HG02798 (cell line): ENCODE measurements at regions not wholly inside any gene's neighbourhood (a gene's known extent, or its start where the extent isn't known, plus 50 kb on each side); places are given as distances from the start of the nearest gene placed in this dataset.

Source experiments
- ATAC-seq: cut with Tn5 transposase; IDR thresholded peaks from one replicate; pipeline ENCODE4 v1.9.1; 2021; ENCODE audit warnings: mild to moderate bottlenecking; ENCODE audit not compliant: unreplicated experiment, poor library complexity

DNA sequence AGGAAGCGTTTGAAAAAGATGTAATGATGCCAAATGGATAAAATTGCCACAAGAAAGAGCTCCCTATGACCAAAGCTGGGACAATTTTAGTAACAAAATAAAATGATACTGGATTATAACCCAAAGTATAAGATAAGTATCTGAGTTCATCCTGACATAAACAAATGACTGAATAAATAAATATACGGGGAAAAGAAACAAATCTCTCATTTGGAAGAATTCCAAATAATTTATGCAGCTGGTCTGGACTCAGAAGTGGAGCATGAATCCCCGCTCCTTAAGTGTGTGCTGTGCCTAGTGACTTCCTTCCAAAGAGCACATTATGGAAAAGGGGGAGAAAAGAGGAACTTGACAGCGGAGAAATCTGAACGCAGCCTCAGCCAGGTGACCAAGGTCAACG lies 186.2 kb downstream of the RAMP3 start:
- no peak for ATAC-seq

DNA sequence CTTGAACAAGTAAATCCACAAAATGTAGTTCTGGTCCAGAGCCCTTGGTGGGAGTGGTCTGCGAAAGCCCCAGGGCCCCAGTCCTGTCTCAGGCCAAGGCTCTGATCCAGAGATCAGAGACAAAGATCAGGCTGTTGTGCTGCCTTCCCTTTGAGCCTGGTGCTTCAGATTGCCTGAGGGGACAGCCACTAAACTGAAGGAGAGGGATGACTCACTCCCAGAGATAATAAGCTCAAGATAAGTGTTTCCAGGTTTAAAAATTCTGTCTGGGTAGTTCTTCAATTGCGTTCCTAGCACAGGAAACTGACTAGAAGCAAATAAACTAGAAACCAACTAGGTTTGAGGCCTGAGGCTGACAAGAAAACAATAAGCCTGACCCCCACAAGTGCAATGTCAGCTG lies 190.2 kb downstream of the RAMP3 start:
- no peak for ATAC-seq

DNA sequence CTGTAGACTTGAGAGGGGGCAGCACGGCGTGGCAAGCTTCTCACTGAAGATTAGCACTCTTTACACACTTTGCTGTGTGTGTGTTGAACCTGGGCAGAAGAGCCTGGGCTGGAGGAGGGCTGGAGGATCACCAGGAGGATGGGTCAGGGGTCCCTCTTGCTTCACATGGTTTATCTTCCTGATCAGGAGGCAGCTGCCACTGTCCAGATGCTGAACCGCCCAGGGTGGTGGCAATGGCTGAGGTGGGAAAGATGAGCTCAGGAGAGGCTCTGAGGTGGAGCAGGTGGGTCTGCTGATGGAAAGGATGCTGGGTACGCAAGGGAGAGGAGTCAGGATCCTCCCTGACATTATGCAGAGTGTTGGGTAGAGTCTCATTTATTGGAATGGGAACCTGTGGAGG lies 191.5 kb downstream of the RAMP3 start:
- ATAC-seq, result no peak

DNA sequence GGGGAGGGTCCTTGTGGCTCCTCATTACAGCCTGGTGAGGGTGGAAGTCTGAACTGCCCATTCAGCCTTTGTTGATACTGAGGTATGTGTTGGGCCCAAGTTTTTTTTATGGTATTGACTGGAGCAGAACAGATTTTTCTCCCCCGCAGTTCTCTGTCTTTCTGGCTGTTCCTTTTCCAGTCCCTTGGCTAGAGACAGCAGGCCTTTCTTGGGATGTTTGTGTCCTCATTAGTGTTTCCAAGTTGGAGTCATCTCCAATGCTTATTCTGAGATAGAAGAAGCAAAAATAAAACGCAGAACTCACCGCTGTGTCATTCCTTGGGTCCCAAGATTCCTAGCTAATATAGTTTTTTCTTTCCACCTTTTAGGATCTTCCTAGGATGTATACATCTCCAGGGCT lies 193.3 kb downstream of the RAMP3 start:
- ATAC-seq, result no peak

DNA sequence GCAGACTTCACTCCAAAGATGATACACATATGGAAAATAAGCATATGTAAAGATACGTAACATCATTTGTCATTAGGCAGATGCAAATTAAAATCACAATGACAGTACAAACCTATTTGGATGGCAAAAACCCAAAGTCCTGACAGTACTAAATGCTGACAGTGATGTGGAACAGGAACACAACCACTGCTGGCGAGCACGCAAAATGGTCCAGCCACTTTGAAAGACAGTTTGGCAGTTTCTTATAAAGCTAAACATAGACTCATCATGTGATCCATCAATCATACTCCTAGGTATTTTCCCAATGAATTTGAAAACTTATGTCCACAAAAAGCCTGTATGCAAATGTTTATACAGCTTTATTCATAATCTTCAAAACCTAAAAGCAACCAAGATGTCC lies 200.7 kb downstream of the RAMP3 start:
- ATAC-seq, result no peak

DNA sequence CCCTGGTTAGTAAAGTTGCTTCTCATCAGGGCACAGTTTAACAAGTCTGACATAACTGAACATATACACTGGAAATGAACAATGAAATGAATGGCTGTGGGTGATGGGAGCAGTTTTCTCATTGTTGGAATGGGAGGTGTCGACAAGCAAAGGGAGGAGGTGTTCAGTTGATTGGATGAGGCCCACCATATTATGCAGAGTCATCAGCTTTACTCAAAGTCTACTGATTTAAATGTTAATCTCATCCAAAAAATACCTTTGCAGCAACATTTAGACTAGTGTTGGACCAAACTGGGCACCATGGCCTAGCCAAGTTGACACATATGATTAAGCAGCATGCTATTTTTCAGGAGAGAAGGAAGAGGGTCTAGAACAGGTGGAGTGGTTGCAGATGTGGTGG lies 201.7 kb downstream of the RAMP3 start:
- ATAC-seq, result no peak

DNA sequence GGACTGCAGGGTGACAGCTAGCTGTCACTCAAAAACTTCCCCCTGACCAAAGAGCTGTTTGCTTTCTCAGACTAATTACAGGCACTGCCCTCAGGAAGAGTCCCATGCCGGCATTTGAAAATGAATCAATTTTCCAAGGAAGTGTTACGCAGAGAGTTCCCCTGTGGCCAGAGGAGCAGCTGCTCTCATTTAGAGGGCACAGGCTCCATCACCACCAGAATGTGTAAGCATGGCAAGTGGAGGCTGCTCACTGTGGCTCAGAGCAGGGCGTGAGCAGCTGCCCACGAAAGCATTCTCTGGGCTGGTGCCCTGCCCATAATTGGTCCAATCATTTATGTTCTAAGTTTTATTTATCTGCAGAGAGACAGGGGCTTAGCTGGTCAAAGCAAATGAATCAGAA lies 202.2 kb downstream of the RAMP3 start:
- ATAC-seq, result no peak

DNA sequence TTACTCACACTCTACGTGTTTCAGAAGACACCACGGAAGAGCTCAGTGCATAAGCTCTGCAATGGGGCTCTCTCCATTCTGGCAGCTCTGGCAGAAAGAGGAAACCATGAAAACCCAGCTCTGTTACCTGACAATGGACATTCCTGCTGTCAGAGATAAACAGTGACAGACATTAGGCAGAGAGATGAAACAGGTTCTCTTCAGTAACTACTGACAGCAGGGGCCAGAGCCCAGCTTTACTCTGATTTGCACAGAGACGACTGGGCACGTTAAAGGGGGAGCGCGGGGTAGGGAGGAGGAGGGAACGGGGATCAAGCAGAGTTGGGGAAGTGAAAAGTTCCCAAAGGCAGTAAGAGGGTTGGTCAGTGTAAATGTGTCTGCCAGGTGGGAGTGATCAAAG lies 206.1 kb downstream of the RAMP3 start:
- ATAC-seq, result no peak

DNA sequence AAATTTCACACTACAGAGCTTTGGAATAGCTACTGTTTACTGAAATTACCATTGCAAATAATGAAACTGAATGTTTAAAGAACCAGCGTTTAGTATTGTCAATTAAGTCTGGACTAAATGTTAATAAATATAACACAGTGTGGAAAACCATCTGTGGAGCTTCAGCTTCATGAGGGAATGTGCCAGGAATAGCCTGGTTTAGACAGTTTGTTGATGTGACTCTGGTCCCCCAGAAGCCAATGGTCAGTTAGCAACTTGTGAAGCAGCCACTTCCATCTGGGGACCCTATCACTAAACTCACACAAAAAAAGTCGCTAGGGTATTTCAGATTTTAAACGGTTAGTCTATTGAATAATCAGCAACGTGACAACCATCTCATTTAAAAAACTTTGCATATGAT lies 207.8 kb downstream of the RAMP3 start:
- ATAC-seq, result no peak

DNA sequence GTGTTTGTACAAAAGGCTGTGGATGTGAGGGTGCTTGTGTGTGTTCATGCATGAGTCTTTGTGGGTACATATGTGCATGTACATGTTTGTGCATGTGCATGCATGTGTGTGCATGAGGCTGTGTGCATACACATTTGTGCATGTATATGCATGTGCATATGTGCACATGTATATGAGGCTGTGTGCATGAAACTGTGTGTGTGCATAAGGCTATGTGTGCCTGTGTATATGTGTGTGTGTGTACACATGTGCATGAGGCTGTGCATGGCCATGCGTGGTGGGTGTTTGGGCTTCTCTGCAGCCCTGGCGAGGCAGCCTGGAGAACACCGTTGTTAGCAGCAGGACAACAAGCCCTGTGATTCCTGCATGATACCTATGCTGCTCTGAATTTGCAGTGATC lies 207.7 kb upstream of the ADCY1 start:
- no peak for ATAC-seq

DNA sequence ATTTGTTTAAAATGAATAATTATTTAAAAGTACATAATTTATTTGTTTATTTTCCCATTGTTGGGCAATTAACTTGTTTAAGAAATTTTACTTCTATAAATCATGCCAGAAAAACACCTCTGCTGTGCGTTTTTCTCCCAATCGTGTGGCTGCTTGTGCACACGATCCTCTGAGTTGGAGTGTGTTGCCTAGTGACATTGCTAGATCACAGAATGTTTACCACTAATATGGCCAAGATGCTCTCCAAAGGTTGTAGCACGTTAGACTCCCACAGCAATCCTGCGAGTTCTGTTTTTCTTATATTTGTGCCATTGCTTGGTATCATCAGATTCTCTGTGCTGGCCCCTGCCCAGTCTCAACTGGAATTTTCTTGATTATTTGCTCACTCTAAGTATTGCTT lies 207.1 kb upstream of the ADCY1 start:
- ATAC-seq, result no peak

DNA sequence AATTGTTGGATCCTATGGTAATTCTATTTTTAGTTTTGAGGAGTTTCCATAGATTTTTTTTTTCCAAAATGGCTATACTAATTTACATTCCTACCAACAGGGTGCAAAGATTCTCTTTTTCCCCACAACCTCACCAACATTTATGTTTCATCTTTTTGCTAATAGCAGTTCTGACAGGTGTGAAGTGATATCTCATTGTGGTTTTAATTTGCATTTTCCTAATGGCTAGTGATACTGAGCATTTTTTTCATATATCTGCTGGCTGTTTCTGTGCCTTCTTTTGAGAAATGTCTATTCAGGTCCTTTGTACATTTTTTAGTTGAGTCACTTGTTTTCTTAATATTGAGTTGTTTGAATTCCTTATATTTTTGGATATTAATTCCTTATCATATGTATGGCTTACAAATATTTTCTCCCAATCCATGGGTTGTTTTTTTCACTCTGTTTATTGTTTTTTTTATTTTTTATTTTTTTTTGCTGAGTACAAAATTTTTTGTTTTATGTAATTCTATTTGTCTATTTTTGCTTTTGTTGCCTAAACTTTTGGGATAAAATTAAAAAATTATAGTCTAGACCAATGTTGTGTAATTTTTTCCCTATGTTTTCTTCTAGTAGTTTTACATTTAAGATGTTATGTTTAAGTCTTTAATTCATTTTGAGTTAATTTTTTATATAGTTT lies 205.9 kb upstream of the ADCY1 start:
- ATAC-seq, result no peak

DNA sequence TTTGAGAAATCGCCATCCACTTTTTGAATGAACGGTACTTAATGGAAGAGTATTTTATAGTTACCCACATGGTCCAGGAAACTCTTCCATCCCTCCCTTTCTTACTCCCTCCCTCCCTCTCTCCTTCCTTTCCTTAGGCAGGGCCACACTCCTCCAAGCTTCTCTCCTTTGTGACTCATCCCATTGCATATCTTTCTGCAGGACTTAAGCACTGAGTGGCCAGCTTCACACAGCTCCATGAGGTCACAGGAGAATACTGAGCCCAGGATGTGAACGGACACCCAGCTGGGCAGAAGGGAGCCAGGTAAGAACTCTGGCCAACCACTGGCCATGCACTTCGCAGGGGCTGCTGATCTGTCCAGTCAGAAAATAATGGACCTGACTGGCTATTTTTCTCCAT lies 189.7 kb upstream of the ADCY1 start:
- no peak for ATAC-seq

DNA sequence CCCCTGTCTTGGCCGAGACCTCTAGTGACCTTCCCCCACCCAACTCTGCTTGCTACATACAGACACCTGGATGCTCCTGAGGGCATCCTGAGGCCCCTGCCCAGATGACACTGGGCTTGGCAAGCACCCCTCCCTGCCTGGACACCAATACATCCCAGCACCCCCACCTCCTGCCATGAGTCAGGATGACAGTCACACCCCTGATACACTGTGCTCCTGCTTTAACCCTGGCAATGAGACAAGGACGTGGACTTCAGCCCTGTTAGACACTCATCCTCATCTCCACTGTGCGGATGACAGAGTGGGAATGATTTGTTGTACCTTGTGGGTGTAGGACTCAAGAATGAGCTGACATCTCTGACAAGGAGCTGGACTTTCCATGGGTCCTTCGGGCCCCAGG lies 186.3 kb upstream of the ADCY1 start:
- ATAC-seq, result no peak

DNA sequence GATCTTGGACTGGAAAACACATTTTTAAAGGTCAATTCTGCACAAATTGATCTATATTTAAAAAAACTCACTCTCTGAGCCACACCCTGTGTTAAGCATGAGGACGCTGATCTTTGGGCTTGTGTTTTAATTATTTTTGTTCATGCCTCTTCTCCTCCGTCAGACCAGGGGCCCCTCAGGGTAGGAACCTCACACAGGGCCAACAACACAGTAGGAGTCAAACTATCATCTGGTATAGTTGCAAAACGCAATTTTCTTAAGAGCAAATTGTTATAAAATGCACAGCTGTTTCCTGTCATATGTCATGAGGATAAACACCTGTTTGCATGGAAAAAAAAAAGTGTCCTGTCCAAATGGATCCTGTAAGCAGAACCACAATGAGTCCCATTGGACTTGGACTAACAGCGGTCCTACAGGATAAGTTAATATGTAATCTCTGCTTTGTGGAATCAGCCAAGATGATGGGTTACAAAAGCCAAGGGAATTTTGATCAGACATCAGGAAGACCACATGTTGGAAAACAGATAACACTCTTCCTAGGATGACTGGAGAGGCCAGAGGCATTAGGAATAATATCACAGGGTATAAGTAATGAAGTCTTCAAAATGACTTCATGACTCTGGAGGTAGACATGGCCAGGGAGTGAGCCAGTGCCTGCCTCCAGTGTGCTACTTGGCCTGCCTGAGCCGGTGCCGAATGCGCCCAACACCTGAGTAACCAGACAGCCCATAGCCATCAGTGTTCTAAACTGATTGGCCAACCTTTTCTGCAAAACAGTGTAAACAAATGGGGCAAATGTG lies 184.9 kb upstream of the ADCY1 start:
- no peak for ATAC-seq

DNA sequence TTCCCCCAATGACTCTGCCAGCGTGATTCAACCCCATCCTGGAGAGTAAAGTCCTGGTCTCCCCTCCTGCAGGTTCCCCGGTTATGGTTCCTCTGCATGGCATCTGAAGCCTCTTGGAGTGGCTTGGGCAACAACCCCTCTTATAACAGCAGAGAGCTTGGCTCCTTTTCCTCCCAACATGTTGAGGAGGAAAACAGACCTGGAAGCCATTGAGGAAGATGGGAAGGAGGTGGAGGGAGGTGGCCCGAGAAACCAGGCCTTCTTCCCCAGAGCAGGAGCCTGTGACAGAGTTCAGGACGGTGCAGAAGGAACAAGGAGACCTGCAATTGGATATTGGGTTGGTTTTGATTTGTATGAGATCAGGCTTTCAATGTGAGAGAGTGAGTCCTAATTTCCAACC lies 184.0 kb upstream of the ADCY1 start:
- ATAC-seq, result no peak

DNA sequence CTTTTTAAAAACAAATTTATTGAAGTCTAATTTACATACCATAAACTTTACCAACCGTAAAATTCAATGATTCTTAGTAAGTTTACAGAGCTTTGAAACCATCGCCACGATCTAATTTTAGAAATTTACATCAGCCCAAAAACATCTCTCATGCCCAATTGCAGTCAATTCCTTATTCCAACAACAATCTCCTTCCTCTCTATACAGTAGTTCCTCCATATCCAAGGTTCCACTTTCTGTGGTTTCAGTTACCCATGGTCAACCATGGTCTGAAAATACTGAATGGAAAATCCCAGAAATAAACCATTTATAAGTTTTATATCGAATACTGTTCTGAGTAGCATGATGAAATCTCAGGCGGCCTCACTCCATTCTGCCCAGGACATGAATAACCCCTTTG lies 183.4 kb upstream of the ADCY1 start:
- ATAC-seq, result no peak

DNA sequence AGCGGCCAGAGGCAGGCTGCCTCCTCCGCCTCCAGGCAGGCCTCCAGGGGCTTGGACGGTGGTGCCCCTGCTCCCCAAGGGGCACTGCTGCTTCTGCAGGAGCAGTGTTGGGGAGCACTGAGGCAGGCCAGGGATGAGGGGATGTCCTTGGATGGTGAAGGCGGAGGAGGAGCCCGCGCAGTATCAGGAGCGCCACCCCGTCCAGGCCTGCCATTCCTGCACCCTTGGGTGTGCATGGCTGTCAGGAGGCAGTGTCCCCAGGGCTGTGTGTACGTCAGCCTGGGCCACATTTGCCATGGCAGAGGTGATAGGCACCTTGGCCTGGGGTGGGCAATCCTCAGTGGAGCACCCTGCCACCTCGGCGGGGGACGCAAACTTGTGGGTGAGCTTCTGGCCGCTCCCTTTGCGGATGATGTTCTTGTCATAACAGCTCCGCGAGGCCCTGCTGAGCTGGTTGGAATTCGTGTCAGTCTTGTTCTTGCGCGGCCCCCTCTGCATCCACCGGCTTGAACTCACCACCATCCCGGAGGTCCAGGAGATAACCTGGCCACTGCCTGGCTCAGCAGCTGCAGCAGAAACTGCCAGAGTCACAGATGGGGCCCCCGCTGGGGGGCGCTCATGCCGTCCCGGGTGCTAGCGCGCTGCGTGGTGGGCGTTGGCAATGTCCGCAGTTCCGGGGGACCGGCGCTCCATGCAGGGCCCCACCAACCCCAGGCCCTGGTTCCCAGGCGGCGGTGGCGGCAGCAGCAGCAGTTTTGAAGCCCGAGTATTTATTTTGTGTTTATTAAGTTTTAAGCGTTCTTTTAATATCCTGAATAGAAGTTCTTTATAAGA lies 182.3 kb upstream of the ADCY1 start:
- no peak for ATAC-seq

DNA sequence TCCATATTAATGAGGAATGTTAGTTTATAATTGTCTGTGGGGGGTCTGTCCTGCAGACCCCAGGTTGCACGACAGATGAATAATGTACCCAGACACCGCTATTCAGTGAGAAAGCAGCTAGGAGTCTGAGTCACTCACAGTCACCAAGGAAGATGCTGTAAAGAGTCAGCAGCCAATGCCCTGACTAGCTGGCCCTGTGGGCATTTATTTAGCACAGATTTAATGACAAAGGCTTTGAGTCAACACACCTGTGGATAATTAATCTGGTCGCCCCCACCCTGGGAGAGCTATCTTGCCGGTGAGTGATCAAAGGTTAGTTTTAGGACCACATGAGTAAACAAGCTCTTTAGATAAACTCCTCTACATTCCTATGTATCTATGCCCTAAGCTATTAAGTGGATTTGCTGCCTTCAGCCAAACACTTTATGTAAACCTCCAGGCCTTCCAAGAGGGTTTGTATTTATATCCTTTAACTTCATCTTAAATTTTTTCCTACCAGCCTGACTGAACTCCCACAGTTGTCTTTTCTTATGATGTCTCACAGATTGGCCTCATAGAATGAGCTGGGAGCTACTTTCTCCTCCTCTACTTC lies 180.0 kb upstream of the ADCY1 start:
- ATAC-seq, result no peak

DNA sequence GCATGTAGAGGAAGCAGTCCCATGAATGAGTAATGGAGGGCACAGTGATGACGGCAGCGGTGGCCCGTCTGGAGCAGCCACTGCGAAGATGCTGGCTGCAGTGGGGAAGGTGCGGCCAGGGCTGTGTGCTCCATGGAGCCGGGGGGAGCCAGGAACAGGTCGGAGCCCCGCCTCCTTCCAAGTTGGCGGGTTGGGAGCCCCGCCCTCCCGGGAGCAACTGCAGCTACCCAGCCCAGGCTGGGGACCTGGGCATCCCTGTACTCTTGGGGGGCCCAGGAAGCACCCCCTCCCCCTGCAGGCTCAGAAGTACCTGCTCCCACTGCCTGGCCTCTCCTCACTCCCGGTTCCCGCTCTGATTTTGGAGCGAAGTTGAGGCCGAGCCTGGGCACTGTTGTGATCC lies 175.1 kb upstream of the ADCY1 start:
- ATAC-seq, result no peak

DNA sequence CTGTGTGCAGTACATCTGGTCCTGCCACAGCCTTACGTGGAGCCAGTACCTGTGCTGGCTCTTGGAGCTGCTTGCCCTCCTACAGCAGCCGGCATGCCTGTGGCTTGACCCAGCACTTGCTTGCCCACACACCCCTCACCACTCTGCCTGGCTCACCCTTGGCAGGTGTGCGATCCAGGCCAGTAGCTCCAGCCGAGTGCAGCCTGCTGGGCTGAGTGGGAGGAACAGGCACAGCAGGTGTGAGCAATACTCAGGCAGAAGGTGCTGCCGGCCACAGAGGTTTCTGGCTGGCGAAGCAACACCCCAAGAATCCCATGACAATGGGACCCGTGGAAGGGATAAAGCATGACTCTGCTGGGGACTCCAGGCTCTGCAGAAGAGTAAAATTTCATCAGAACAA lies 173.5 kb upstream of the ADCY1 start:
- no peak for ATAC-seq
